ENCODE measurements at regions not wholly inside any gene's neighbourhood (a gene's known extent, or its start where the extent isn't known, plus 50 kb on each side); places are given as distances from the start of the nearest gene placed in this dataset.

- POLR2A ChIA-PET (ENCODE audit: low non-redundant PET) = no interaction called here
- CTCF ChIA-PET = no interaction called here
- no peak for TF ChIP-seq CTCF (conservative IDR thresholded peaks at IDR 0.05; ENCODE audit: low read depth, low read length)
- no peak for TF ChIP-seq EZH2 (IDR thresholded peaks at IDR 0.05; ENCODE audit: borderline replicate concordance, low read depth, low read length, poor library complexity, severe bottlenecking)
- intact Hi-C loops (cut with micrococcal nuclease; ENCODE audit: unreplicated experiment) = no loop called here
- H3K27ac ChIP-seq (ENCODE audit: low read depth, low read length, poor library complexity, severe bottlenecking) = no peak overlapping the region
- H3K36me3 ChIP-seq (ENCODE audit: insufficient read depth, low read length, poor library complexity, severe bottlenecking) = no peaks in the 10 kb centered on the region
- no peak for DNase-seq (ENCODE audit: low spot score)
- no TSS peak for BruUV-seq (replicated peaks)
- H3K4me1 ChIP-seq (ENCODE audit: insufficient read depth, low read length, poor library complexity, severe bottlenecking) = no peaks in the 10 kb centered on the region
- H3K9me3 ChIP-seq (ENCODE audit: low read depth, low read length, poor library complexity, severe bottlenecking) = no peaks in the 10 kb centered on the region
- no peak overlapping the region for H3K4me3 ChIP-seq (ENCODE audit: low read depth, low read length, poor library complexity, severe bottlenecking)
- H3K27me3 ChIP-seq (replicated peaks; ENCODE audit: insufficient read depth, low read depth, low read length, poor library complexity) = no peaks in the 10 kb centered on the region
These were observed 202.8 kb upstream of the UBE2E2 start for GRCh38 chr3:23000371-23000770.

GRCh38 chr3:23002151-23002550 lies 201.0 kb upstream of the UBE2E2 start:
- TF ChIP-seq EZH2 (IDR thresholded peaks at IDR 0.05; ENCODE audit: borderline replicate concordance, low read depth, low read length, poor library complexity, severe bottlenecking) = no peak
- no peak for TF ChIP-seq CTCF (conservative IDR thresholded peaks at IDR 0.05; ENCODE audit: low read depth, low read length)
- no peaks in the 10 kb centered on the region for H3K9me3 ChIP-seq (ENCODE audit: low read depth, low read length, poor library complexity, severe bottlenecking)
- no peak overlapping the region for H3K4me3 ChIP-seq (ENCODE audit: low read depth, low read length, poor library complexity, severe bottlenecking)
- intact Hi-C loops (cut with micrococcal nuclease; ENCODE audit: unreplicated experiment) = no loop called here
- CTCF ChIA-PET = no interaction called here
- no peaks in the 10 kb centered on the region for H3K36me3 ChIP-seq (ENCODE audit: insufficient read depth, low read length, poor library complexity, severe bottlenecking)
- POLR2A ChIA-PET (ENCODE audit: low non-redundant PET) = no interaction called here
- H3K27ac ChIP-seq (ENCODE audit: low read depth, low read length, poor library complexity, severe bottlenecking) = no peak overlapping the region
- no peaks in the 10 kb centered on the region for H3K27me3 ChIP-seq (replicated peaks; ENCODE audit: insufficient read depth, low read depth, low read length, poor library complexity)
- no peak for DNase-seq (ENCODE audit: low spot score)
- H3K4me1 ChIP-seq (ENCODE audit: insufficient read depth, low read length, poor library complexity, severe bottlenecking) = no peaks in the 10 kb centered on the region
- BruUV-seq (replicated peaks) = no TSS peak

GRCh38 chr3:23002836-23003732 lies 200.0 kb upstream of the UBE2E2 start:
- Histone ChIP-seq H3K4me3 (ENCODE audit: low read depth, low read length, poor library complexity, severe bottlenecking) (no peak overlapping the region), H3K9me3 (ENCODE audit: low read depth, low read length, poor library complexity, severe bottlenecking) (no peaks in the 10 kb centered on the region), H3K27me3 (replicated peaks; ENCODE audit: insufficient read depth, low read depth, low read length, poor library complexity) (no peaks in the 10 kb centered on the region), H3K36me3 (ENCODE audit: insufficient read depth, low read length, poor library complexity, severe bottlenecking) (no peaks in the 10 kb centered on the region), H3K4me1 (ENCODE audit: insufficient read depth, low read length, poor library complexity, severe bottlenecking) (no peaks in the 10 kb centered on the region), H3K27ac (ENCODE audit: low read depth, low read length, poor library complexity, severe bottlenecking) (no peak overlapping the region)
- TF ChIP-seq CTCF (conservative IDR thresholded peaks at IDR 0.05; ENCODE audit: low read depth, low read length) (no peak), EZH2 (IDR thresholded peaks at IDR 0.05; ENCODE audit: borderline replicate concordance, low read depth, low read length, poor library complexity, severe bottlenecking) (no peak)
- intact Hi-C loops (cut with micrococcal nuclease; ENCODE audit: unreplicated experiment) = no loop called here
- no TSS peak for BruUV-seq (replicated peaks)
- ChIA-PET CTCF (no interaction called here), POLR2A (ENCODE audit: low non-redundant PET) (no interaction called here)
- DNase-seq (ENCODE audit: low spot score) = peak; percentile 10
